Activated B cell treated with CpG ODN at 0.5 μM for 24 hours (primary cell): ENCODE measurements at regions not wholly inside any gene's neighbourhood (a gene's known extent, or its start where the extent isn't known, plus 50 kb on each side); places are given as distances from the start of the nearest gene placed in this dataset.
"Not testable (repeated sequence)": the region's sequence is repeated elsewhere in the genome, so short reads cannot be mapped to it uniquely, and the experiment has no call there.

Source experiments
- ATAC-seq: fragments of 200-7000 bp; cut with Tn5 transposase; one replicate; pipeline ENCODE4 v1.10.0; 2021; ENCODE audit warnings: low read depth, mild to moderate bottlenecking, moderate library complexity
- CTCF ChIA-PET: fragments of 350-600 bp; sonication (Branson Sonifier 250); formaldehyde crosslinking; loops from one replicate; lab custom pipeline; 2021; ENCODE audit warnings: antibody characterized with exemption; lab: Charles Lee
- POLR2A ChIA-PET: fragments of 350-600 bp; sonication (Branson Sonifier 250); formaldehyde crosslinking; loops from one replicate; lab custom pipeline; 2021; ENCODE audit warnings: antibody characterized with exemption; lab: Charles Lee
- DNase-seq: peaks from one replicate; pipeline ENCODE4 v3.0.0; 2022
- H3K27ac Mint-ChIP-seq: one replicate; pipeline ENCODE4 v1.8.0; 2020; ENCODE audit warnings: mixed read lengths
- H3K27me3 Mint-ChIP-seq: one replicate; pipeline ENCODE4 v1.8.0; 2021; ENCODE audit warnings: mixed read lengths
- H3K36me3 Mint-ChIP-seq: one replicate; pipeline ENCODE4 v1.8.0; 2021; ENCODE audit warnings: low read depth, mixed read lengths
- H3K4me1 Mint-ChIP-seq: one replicate; pipeline ENCODE4 v1.8.0; 2021; ENCODE audit warnings: mixed read lengths
- H3K4me3 Mint-ChIP-seq: one replicate; pipeline ENCODE4 v1.8.0; 2020; ENCODE audit warnings: mild to moderate bottlenecking, mixed read lengths
- H3K9me3 Mint-ChIP-seq: one replicate; pipeline ENCODE4 v1.8.0; 2020; ENCODE audit warnings: mixed read lengths
- CTCF ChIP-seq: fragments of 200-600 bp; IDR thresholded peaks from one replicate; pipeline ENCODE4 v1.8.0; 2022; ENCODE audit warnings: antibody characterized with exemption, mild to moderate bottlenecking
- intact Hi-C: fragments of 100-400 bp; cut with micrococcal nuclease; formaldehyde crosslinking; loops from one replicate; pipeline ENCODE4 v1.15.1; 2024

- no peak overlapping the region for H3K27ac Mint-ChIP-seq
- CTCF ChIA-PET, result no interaction called here
- no peak for DNase-seq
- TF ChIP-seq CTCF, result no peak
- H3K4me3 Mint-ChIP-seq, result no peak overlapping the region
- H3K9me3 Mint-ChIP-seq, result no peaks in the 10 kb centered on the region
- no peak for ATAC-seq
- no peaks in the 10 kb centered on the region for H3K27me3 Mint-ChIP-seq
- H3K36me3 Mint-ChIP-seq, result no peaks in the 10 kb centered on the region
- POLR2A ChIA-PET, result interaction anchor here (0.7 kb wide), 1 partner anchor 210 kb away, joined by 3 read pairs; no protein-coding TSS in a partner anchor
- H3K4me1 Mint-ChIP-seq, result no peaks in the 10 kb centered on the region
- intact Hi-C loops, result no loop called here
Observed at GRCh38 chr13:44730851-44731250, 154.7 kb upstream of the TSC22D1 start.

- ChIA-PET CTCF (no interaction called here), POLR2A (no interaction called here)
- Mint-ChIP-seq H3K27me3 (no peaks in the 10 kb centered on the region), H3K27ac (no peak overlapping the region), H3K4me3 (no peak overlapping the region), H3K4me1 (no peaks in the 10 kb centered on the region), H3K36me3 (no peaks in the 10 kb centered on the region), H3K9me3 (no peaks in the 10 kb centered on the region)
- no peak for TF ChIP-seq CTCF
- ATAC-seq (no peak), DNase-seq (no peak)
- intact Hi-C loops, result no loop called here
Observed at GRCh38 chr13:44730099-44730498, 154.0 kb upstream of the TSC22D1 start.

- CTCF ChIA-PET, H3K27me3 Mint-ChIP-seq, POLR2A ChIA-PET, H3K4me3 Mint-ChIP-seq, intact Hi-C loops, H3K4me1 Mint-ChIP-seq, DNase-seq, H3K36me3 Mint-ChIP-seq, H3K9me3 Mint-ChIP-seq, H3K27ac Mint-ChIP-seq, ATAC-seq: not testable (repeated sequence)
Observed at GRCh38 chr13:44727591-44727990, 151.5 kb upstream of the TSC22D1 start.

GRCh38 chr13:44726778-44727177 lies 150.6 kb upstream of the TSC22D1 start:
- DNase-seq (no peak), ATAC-seq (no peak)
- no peak overlapping the region for H3K27ac Mint-ChIP-seq
- TF ChIP-seq CTCF, result no peak
- intact Hi-C loops, result no loop called here
- no peaks in the 10 kb centered on the region for H3K36me3 Mint-ChIP-seq
- peaks cover 8% of the 10 kb centered on the region for H3K27me3 Mint-ChIP-seq
- H3K4me3 Mint-ChIP-seq, result no peak overlapping the region
- CTCF ChIA-PET, result no interaction called here
- H3K4me1 Mint-ChIP-seq, result no peaks in the 10 kb centered on the region
- H3K9me3 Mint-ChIP-seq, result peaks cover 5% of the 10 kb centered on the region
- POLR2A ChIA-PET, result no interaction called here

GRCh38 chr13:44726214-44726613 lies 150.1 kb upstream of the TSC22D1 start:
- Mint-ChIP-seq H3K36me3 (no peaks in the 10 kb centered on the region), H3K4me3 (no peak overlapping the region), H3K27ac (no peak overlapping the region), H3K4me1 (no peaks in the 10 kb centered on the region), H3K9me3 (peaks cover 5% of the 10 kb centered on the region), H3K27me3 (peaks cover 8% of the 10 kb centered on the region)
- no peak for DNase-seq
- intact Hi-C loops, result no loop called here
- ChIA-PET POLR2A (no interaction called here), CTCF (no interaction called here)
- no peak for TF ChIP-seq CTCF
- no peak for ATAC-seq
